ELR (cell line): ENCODE measurements at regions not wholly inside any gene's neighbourhood (a gene's known extent, or its start where the extent isn't known, plus 50 kb on each side); places are given as distances from the start of the nearest gene placed in this dataset.
A peak's percentile ranks its signal among the peaks of the same experiment; 100 is the strongest.
"Not testable (repeated sequence)": the region's sequence is repeated elsewhere in the genome, so short reads cannot be mapped to it uniquely, and the experiment has no call there.

Experiments
- DNase-seq: peaks from one replicate; pipeline ENCODE4 v3.0.0-alpha.2; 2015; ENCODE audit warnings: low read depth

- DNase-seq: not testable (repeated sequence)
Measured at GRCh38 chr9:26492608-26493521, 399.7 kb downstream of the CAAP1 start.

DNA sequence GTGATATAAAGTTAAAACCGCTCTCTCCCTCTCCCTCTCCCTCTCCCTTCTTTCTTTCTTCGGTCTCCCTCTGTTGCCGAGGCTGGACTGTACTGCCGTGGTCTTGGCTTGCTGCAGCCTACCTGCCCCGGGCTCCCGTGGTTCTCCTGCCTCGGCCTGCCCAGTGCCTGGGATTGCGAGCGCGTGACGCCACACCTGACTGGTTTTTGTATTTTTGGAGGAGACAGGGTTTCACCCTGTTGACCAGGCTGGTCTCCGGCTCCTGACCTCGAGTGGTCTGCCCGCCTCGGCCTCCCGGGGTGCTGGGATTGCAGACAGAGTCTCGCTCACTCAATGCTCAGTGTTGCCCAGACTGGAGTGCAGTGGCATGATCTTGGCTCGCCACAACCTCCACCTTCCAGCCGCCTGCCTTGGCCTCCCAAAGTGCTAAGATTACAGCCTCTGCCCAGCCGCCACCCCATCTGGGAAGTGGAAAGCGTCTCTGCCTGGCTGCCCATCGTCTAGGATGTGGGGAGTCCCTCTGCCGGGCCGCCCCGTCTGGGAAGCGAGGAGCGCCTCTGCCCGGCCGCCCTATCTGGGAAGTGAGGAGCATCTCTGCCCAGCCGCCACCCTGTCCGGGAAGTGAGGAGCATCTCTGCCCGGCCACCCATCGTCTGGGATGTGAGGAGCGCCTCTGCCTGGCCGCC, 400.5 kb downstream of the CAAP1 start:
- not testable (repeated sequence) for DNase-seq

- no peak for DNase-seq
Measured at GRCh38 chr9:26483991-26484390, 408.6 kb downstream of the CAAP1 start.

DNA sequence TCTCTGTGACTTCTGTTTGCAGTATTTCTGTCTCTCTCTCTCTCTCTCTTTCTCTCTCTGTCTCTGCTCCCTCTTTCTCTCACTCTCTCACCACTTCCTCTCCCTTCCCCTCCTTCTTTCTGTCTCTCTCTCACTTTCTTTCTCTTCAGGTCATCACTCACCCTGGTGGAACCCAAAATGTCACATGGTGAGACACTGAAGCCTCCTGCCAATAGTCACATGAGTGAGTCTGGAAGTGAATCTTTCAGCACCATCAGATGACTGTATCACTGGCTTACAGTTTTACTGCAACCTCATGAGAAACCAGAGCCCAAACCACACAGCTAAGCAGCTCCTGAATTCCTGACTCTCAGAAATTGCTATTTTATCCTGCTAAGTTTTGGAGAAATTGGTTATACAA, 414.6 kb downstream of the CAAP1 start:
- no peak for DNase-seq

- no peak for DNase-seq
Measured at GRCh38 chr9:26471261-26471660, 421.3 kb downstream of the CAAP1 start.

DNA sequence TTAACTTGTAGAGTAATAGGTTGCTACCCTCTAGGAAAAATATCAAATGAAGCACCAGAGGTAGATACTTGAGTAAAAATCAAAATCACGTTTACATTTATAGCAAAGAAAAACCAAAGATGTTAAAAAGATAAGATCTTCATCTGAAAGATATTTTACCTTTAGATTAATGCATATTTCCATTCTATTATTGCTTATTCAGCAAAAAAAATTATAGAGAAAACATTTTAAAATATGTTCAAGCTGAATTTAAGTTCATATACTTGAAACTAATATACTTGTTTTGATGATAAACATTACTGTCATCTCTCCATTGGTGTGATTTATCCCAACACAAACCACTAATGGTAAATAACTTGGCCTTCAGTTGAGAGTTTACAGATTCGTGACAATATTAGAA, 422.3 kb downstream of the CAAP1 start:
- DNase-seq: no peak

DNA sequence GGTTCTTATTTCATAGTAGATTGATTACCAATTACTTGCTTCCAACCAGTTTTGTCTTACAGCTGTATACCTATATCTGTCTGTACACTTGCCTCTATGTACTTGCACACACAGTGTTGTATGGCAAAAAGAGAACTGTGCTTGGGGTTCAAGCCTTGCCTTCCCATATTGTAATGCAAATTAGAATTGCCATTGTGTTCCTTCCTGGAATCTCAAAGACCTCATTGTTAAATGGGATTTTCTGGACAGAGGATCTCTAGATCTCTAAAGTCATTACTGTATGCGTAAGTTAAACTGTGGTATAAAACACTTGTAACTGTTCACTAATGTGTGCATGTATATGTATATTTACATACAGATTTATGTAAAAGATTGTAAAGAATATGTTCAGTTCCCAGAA, 428.8 kb downstream of the CAAP1 start:
- no peak for DNase-seq

DNA sequence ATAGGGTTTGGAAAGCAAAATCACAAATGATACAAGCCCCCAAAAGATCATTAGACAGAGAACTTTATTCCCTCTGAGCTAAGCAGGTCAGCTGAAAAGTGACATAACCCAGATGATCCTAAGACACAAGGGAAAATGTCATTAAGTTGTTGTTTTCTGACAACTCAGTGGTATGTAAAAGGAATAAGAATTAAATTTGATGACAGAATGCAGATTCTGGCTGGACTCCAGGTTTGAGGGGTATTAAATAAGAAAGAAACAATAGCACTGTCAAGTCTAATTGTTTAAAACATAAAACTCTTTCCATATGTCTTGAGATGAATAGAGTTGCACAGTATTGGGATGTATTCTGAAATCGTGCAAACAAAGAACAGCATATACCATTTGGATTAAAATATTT, 429.9 kb downstream of the CAAP1 start:
- DNase-seq: no peak

- DNase-seq: peak; percentile 0
Measured at GRCh38 chr9:26462213-26462612, 430.4 kb downstream of the CAAP1 start.

DNA sequence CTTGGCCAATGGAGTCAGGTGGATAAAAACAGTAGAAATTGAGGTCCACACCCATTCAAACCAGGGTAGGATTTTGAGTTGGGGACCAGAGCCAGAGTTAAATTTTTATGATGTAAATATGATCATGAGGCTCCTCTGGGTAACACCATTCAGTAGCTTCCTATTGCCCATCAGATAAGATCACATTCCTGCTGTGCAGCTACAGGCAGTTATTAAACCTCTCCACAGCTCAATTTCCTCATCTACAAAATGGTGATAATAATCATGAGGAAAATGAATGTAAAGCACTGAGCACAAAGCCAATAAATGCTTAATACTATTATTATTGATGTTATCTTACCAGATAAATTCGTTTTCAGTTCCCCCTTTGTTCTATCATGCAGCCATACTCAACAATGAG, 432.0 kb downstream of the CAAP1 start:
- DNase-seq: no peak

DNA sequence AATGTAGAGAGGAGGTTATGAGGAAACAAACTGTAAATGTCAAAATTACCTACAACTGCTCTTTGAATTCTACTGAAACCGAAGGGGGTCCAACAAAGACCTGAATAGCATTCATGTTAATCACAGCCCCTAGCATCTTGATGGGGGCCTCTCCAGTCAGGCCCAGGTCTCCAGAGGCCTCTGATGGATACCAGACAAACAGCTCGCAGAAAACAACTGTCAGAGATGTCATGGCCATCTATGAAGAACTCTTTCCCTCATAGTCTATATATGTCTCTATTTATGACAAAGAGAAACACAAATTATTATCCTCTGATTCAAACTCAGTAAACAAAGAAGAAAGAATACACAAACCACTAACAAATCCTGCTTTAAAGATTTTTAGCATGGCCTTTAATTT, 432.6 kb downstream of the CAAP1 start:
- no peak for DNase-seq

GRCh38 chr9:26458054-26458453, 434.5 kb downstream of the CAAP1 start:
- no peak for DNase-seq

GRCh38 chr9:26457151-26457550, 435.5 kb downstream of the CAAP1 start:
- no peak for DNase-seq

- DNase-seq: no peak
Measured at GRCh38 chr9:26439061-26439624, 453.5 kb downstream of the CAAP1 start.

DNA sequence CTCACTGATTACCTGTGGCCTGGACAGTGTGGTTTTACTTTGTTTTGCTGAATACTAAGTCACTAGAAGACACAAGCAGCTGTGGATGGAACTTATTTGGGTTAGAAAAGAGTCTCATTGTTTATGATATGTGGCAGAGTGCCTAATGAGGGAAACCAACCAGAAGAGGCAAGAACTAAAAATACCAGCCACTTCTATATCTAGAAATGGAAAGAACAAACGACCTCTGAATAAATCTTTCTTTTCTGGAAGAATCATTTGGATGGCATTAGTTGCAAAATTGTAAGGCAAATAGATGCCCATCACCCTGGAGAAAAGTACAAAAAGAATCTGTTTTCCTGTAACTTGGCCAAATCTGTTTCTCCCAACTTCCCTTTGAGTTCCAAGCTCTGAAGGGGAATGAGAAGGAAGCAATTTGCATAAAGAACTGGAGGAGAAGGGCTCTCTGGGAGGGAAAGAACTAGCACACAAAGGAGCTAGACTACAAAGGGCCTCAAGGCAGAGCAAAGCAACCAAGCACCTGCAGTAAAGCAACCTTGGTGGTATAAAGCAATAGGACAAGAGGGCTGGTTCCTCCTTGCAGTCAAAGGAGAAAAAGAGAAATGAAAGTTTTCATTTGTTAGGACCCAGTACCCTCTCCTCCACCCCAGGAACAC, 455.4 kb downstream of the CAAP1 start:
- no peak for DNase-seq

GRCh38 chr9:26426551-26427131, 466.0 kb downstream of the CAAP1 start:
- DNase-seq: no peak

- no peak for DNase-seq
Measured at GRCh38 chr9:26418480-26418879, 474.1 kb downstream of the CAAP1 start.

DNA sequence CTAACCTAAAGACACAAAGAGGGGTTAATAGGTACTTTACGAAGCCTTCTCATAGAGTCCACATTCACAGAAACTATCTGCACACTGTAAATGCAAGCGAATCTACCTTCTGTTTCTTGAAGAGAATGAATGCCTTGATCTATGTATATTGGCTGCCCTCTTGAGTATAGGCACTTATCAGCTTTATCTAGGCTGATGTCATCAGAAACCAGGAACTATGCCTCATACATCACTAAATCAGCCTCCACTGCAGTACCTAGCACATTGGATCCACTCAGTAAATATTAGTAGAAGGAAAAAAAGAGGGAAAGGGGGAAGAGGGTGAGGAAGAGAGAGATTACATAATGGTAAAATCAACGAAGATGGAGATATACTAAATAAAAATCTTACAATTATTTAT, 477.1 kb downstream of the CAAP1 start:
- no peak for DNase-seq

DNA sequence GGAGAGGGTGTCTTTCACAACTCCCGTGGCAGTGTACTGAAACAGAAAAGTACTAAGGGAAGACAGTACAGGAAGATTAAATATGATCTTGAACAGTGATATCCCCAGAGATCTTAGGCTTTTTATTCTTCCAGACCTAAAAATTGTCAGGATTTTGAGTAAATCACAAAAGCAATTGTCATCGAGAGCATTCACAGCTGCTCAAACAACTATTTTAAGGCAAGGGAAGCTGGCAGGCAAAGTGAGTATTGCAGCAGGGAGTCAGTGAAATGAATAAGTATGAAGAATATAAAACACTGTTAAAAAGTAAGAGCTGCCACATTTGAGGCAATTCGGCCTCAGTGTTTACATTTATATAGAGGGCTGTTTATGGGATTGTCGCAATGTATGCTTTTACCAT, 479.0 kb downstream of the CAAP1 start:
- no peak for DNase-seq

DNA sequence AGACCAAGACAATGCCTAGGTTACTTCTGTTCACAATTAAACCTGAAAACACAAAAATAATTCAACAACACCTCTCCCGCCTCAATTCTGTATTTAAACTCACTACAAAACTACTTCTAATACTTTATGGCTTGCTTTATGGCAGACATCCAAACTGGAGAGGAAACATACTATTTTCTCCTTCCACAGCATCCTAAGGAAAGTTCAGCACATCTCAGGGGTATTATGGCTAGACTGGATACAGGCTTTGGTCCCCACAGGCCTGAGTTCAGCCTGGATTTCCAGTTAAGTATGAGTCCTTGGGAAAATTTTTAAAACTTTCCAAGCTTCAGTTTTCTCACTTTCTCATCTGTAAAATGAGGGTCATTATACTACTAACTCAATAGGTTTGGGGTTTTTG, 480.2 kb downstream of the CAAP1 start:
- no peak for DNase-seq

GRCh38 chr9:26406676-26407075, 485.9 kb downstream of the CAAP1 start:
- DNase-seq: no peak

- no peak for DNase-seq
Measured at GRCh38 chr9:26399556-26399955, 493.0 kb downstream of the CAAP1 start.
